ENCODE measurements at regions not wholly inside any gene's neighbourhood (a gene's known extent, or its start where the extent isn't known, plus 50 kb on each side); places are given as distances from the start of the nearest gene placed in this dataset.
A peak's percentile ranks its signal among the peaks of the same experiment; 100 is the strongest.

DNA sequence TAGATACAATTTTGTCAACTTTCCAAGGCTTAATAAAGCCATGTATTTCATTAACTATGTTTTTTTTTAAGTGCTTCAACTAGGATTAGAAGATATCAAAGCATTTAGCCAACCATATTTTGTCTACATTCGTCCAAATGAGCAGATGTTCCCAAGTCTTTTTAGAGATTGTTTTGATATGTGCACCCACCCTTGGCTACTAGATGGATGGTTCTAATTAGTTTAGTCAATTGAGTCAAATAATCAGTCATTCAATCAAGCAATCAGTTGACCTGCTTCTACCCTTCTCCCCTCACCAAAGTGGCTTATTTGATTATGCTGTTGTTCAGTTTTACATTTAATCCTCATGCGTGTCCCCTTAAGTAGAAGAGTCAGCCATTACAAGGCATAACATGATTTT, 319.5 kb upstream of the TNC start:
- POLR2A ChIA-PET = no interaction called here
- Histone ChIP-seq H3K4me3 (ENCODE audit: low read depth, low read length) (no peak overlapping the region), H3K9me3 (ENCODE audit: control insufficient read depth, insufficient read depth, low read length) (no peaks in the 10 kb centered on the region), H3K27ac (ENCODE audit: low read depth, low read length) (no peak overlapping the region), H3K27me3 (ENCODE audit: control insufficient read depth, insufficient read depth, low read length) (no peaks in the 10 kb centered on the region)
- CTCF ChIA-PET = interaction anchor here (0.6 kb wide), 1 partner anchor 1491 kb away, joined by 7 read pairs; no protein-coding TSS in a partner anchor
- DNase-seq (ENCODE audit: low read depth, low spot score) = no peak
- TF ChIP-seq, protein P1, sequence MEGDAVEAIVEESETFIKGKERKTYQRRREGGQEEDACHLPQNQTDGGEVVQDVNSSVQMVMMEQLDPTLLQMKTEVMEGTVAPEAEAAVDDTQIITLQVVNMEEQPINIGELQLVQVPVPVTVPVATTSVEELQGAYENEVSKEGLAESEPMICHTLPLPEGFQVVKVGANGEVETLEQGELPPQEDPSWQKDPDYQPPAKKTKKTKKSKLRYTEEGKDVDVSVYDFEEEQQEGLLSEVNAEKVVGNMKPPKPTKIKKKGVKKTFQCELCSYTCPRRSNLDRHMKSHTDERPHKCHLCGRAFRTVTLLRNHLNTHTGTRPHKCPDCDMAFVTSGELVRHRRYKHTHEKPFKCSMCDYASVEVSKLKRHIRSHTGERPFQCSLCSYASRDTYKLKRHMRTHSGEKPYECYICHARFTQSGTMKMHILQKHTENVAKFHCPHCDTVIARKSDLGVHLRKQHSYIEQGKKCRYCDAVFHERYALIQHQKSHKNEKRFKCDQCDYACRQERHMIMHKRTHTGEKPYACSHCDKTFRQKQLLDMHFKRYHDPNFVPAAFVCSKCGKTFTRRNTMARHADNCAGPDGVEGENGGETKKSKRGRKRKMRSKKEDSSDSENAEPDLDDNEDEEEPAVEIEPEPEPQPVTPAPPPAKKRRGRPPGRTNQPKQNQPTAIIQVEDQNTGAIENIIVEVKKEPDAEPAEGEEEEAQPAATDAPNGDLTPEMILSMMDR (IDR thresholded peaks at IDR 0.05; ENCODE audit: low read depth, low read length) = no peak

DNA sequence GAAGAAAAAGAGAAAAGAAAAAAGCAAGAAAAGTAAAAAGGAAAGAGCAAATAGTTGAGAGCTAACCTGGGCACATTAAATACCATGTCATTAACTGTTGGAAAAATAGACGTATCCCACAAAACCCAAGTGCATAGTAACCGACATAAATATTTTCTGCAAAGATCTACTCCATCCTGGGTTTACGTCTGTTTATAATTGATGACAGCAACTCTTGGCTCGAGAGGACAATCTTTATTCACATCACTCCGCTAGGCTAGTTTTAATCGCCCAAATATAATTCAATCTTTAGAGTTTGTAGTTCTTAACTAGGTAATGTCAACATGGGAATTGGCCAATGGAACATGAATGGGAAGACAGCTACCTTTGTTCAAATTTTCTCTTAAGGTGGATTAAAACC, 321.7 kb upstream of the TNC start:
- POLR2A ChIA-PET = no interaction called here
- CTCF ChIA-PET = no interaction called here
- Histone ChIP-seq H3K9me3 (ENCODE audit: control insufficient read depth, insufficient read depth, low read length) (no peaks in the 10 kb centered on the region), H3K27ac (ENCODE audit: low read depth, low read length) (no peak overlapping the region), H3K4me3 (ENCODE audit: low read depth, low read length) (no peak overlapping the region), H3K27me3 (ENCODE audit: control insufficient read depth, insufficient read depth, low read length) (no peaks in the 10 kb centered on the region)
- no peak for DNase-seq (ENCODE audit: low read depth, low spot score)
- TF ChIP-seq, protein P1 (IDR thresholded peaks at IDR 0.05; ENCODE audit: low read depth, low read length) = no peak

DNA sequence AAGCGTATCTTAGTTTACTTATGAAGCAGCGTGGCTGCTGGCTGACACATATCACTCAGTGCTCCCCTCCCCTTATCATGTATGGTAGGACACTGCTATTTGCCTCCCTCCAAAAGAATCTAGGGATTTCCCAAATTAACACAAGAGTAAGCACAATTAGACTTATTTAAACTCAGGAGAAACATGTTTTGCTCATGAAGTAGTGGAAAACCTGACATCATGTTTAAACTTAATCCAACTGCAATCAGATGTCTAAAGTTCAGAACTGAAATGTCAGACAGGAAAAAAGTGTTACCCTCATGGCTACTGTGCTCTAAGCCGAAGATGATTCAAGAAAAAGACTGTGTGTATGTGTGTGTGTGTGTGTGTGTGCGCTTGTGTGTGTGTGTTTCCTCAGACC, 324.1 kb upstream of the TNC start:
- peak; percentile 55 for DNase-seq (ENCODE audit: low read depth, low spot score)
- CTCF ChIA-PET = no interaction called here
- POLR2A ChIA-PET = no interaction called here
- TF ChIP-seq, protein P1 (IDR thresholded peaks at IDR 0.05; ENCODE audit: low read depth, low read length) = no peak
- Histone ChIP-seq H3K4me3 (ENCODE audit: low read depth, low read length) (no peak overlapping the region), H3K27me3 (ENCODE audit: control insufficient read depth, insufficient read depth, low read length) (no peaks in the 10 kb centered on the region), H3K27ac (ENCODE audit: low read depth, low read length) (peak overlapping the region; percentile 43), H3K9me3 (ENCODE audit: control insufficient read depth, insufficient read depth, low read length) (no peaks in the 10 kb centered on the region)

DNA sequence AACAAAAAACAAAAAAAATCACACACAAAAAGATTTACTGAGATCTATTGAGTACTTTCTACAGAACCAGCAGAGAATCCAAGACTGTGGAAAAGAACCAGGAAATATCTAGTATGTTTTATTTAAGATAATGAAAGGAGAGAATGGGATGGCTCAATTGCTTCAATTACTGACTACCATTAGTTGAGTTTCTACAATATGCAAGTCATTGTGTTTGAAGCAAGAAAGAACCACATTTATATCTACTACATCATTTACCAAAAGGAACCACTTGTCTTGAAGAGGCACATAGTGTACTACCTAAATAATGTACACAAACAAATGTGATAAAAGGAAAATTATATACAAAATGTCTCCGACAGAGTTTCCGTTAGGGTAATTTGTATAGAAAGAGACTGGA, 325.9 kb upstream of the TNC start:
- POLR2A ChIA-PET = no interaction called here
- no peaks in the 10 kb centered on the region for H3K27me3 ChIP-seq (ENCODE audit: control insufficient read depth, insufficient read depth, low read length)
- TF ChIP-seq, protein P1 (IDR thresholded peaks at IDR 0.05; ENCODE audit: low read depth, low read length) = no peak

DNA sequence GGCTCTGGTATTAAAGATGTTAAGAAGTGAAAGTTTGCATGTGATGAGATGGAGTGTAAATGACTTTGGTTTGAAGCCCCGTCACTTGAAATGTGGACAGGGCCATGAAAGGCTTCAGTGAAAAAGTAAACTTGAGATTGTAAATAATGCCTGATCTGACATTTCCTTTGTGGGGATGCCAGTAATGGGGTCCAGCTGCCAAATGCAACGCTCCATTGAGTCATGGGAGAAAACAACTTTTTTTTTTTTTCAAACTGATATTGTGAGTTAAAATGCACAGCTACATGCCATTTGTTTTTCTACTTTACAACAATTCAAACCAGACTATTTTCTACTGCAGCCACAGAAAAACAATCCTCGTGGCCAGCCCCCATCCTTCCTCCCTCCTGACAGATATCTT, 327.0 kb upstream of the TNC start:
- POLR2A ChIA-PET = interaction anchor here (0.7 to 0.9 kb wide), 2 partner anchors 39 to 71 kb away, joined by 3 to 6 read pairs; no protein-coding TSS in a partner anchor
- no peak for DNase-seq (ENCODE audit: low read depth, low spot score)
- Histone ChIP-seq H3K9me3 (ENCODE audit: control insufficient read depth, insufficient read depth, low read length) (no peaks in the 10 kb centered on the region), H3K27ac (ENCODE audit: low read depth, low read length) (no peak overlapping the region), H3K4me3 (ENCODE audit: low read depth, low read length) (no peak overlapping the region), H3K27me3 (ENCODE audit: control insufficient read depth, insufficient read depth, low read length) (no peaks in the 10 kb centered on the region)
- TF ChIP-seq, protein P1 (IDR thresholded peaks at IDR 0.05; ENCODE audit: low read depth, low read length) = no peak
- CTCF ChIA-PET = interaction anchor here (0.7 kb wide), 1 partner anchor 13 kb away, joined by 3 read pairs; no protein-coding TSS in a partner anchor

More for the DNA sequence above, 325.9 kb upstream of the TNC start:
- no peak overlapping the region for H3K27ac ChIP-seq (ENCODE audit: low read depth, low read length)
- H3K4me3 ChIP-seq (ENCODE audit: low read depth, low read length) = no peak overlapping the region
- CTCF ChIA-PET = interaction anchor here (0.6 kb wide), 1 partner anchor 91 kb away, joined by 4 read pairs; no protein-coding TSS in a partner anchor
- no peaks in the 10 kb centered on the region for H3K9me3 ChIP-seq (ENCODE audit: control insufficient read depth, insufficient read depth, low read length)
- DNase-seq (ENCODE audit: low read depth, low spot score) = no peak
